ENCODE measurements at regions not wholly inside any gene's neighbourhood (a gene's known extent, or its start where the extent isn't known, plus 50 kb on each side); places are given as distances from the start of the nearest gene placed in this dataset.

DNA sequence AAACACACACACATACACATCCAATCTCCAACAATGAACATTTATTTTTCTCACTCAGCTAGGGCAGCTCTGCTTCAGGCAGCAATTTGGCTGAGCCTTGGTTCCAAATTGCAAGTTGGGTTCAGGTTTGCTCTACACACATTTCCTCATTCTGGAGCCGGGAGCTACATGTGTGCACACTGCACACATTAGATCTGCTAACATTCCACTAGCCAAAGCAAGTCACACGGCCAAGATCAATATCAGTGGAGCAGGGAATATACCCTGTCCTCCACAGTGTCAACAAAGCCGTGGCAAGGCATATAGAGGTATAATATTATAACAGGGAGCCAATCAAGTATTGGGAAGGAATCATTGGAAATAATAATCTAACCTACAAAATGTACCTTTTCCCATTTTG, 57.5 kb upstream of the PPP1R3C start:
- Histone ChIP-seq H3K27ac (ENCODE audit: low read length) (no peak overlapping the region), H3K27me3 (ENCODE audit: low read depth, low read length) (no peaks in the 10 kb centered on the region), H3K9me3 (ENCODE audit: control insufficient read depth in 1 of 2, low read length in 2 of 2) (no peaks in the 10 kb centered on the region), H3K4me3 (ENCODE audit: low read depth in 1 of 2, low read length in 2 of 2) (no peak overlapping the region), H3K36me3 (ENCODE audit: control insufficient read depth in 1 of 2, insufficient read depth in 2 of 2, low read length in 2 of 2) (no peaks in the 10 kb centered on the region), H3K4me1 (ENCODE audit: control insufficient read depth in 1 of 2, insufficient read depth in 2 of 2, low read length in 2 of 2) (no peaks in the 10 kb centered on the region)

- H3K27ac ChIP-seq (ENCODE audit: low read length) = no peak overlapping the region
- no peaks in the 10 kb centered on the region for H3K36me3 ChIP-seq (ENCODE audit: control insufficient read depth in 1 of 2, insufficient read depth in 2 of 2, low read length in 2 of 2)
- H3K9me3 ChIP-seq (ENCODE audit: control insufficient read depth in 1 of 2, low read length in 2 of 2) = no peaks in the 10 kb centered on the region
- no peak overlapping the region for H3K4me3 ChIP-seq (ENCODE audit: low read depth in 1 of 2, low read length in 2 of 2)
- H3K4me1 ChIP-seq (ENCODE audit: control insufficient read depth in 1 of 2, insufficient read depth in 2 of 2, low read length in 2 of 2) = no peaks in the 10 kb centered on the region
- no peaks in the 10 kb centered on the region for H3K27me3 ChIP-seq (ENCODE audit: low read depth, low read length)
These were observed 56.9 kb upstream of the PPP1R3C start for GRCh38 chr10:91689731-91690168.

DNA sequence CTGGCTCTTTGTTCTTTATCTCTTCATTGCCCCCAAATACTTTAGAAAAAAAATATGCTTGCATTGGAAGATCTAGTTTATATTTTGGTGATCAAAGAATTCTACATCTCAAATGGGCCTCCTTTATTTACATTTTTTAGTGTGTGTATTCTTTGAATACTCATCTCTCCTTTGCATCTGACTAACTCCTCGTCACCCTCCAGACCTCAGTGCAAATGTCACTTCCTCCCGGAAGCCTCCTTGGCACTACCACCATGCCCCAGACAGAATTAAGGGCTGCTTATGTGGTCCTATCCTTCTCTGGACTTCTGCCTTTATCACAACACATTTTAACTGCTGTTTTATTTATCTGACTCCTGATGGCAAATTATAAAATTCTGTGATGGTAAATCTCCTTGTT, 52.0 kb upstream of the PPP1R3C start:
- Histone ChIP-seq H3K4me1 (ENCODE audit: control insufficient read depth in 1 of 2, insufficient read depth in 2 of 2, low read length in 2 of 2) (peaks cover 0 to 15% of the 10 kb centered on the region in 2 donors), H3K27me3 (ENCODE audit: low read depth, low read length) (no peaks in the 10 kb centered on the region), H3K27ac (ENCODE audit: low read length) (no peak overlapping the region), H3K36me3 (ENCODE audit: control insufficient read depth in 1 of 2, insufficient read depth in 2 of 2, low read length in 2 of 2) (no peaks in the 10 kb centered on the region), H3K4me3 (ENCODE audit: low read depth in 1 of 2, low read length in 2 of 2) (no peak overlapping the region), H3K9me3 (ENCODE audit: control insufficient read depth in 1 of 2, low read length in 2 of 2) (no peaks in the 10 kb centered on the region)

GRCh38 chr10:91683975-91684374, 51.1 kb upstream of the PPP1R3C start:
- H3K27me3 ChIP-seq (ENCODE audit: low read depth, low read length) = no peaks in the 10 kb centered on the region

DNA sequence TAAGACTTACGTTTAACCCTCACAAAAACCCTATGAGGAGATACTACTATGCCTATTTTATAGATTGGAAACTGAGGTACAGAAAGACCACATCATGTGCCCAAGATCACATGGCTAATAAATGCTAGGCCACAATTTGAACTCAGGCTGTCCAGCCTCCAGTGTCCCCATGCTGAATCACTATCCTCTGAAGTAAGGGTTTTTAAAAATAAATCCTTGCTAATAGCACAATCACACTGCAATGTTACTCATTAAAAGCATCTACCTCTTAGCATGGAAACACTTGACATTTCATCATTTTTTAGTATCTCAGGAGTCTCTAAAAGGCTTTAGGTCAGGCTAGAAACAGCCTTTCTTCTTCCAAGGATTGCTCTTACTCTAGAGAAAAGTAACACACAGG, 50.0 kb upstream of the PPP1R3C start:
- H3K4me3 ChIP-seq (ENCODE audit: low read depth in 1 of 2, low read length in 2 of 2) = no peak overlapping the region
- no peaks in the 10 kb centered on the region for H3K9me3 ChIP-seq (ENCODE audit: control insufficient read depth in 1 of 2, low read length in 2 of 2)
- no peaks in the 10 kb centered on the region for H3K36me3 ChIP-seq (ENCODE audit: control insufficient read depth in 1 of 2, insufficient read depth in 2 of 2, low read length in 2 of 2)
- no peaks in the 10 kb centered on the region for H3K27me3 ChIP-seq (ENCODE audit: low read depth, low read length)
- no peak overlapping the region for H3K27ac ChIP-seq (ENCODE audit: low read length)
- H3K4me1 ChIP-seq (ENCODE audit: control insufficient read depth in 1 of 2, insufficient read depth in 2 of 2, low read length in 2 of 2) = peaks cover 0 to 15% of the 10 kb centered on the region in 2 donors

More at GRCh38 chr10:91683975-91684374, 51.1 kb upstream of the PPP1R3C start:
- Histone ChIP-seq H3K27ac (ENCODE audit: low read length) (no peak overlapping the region), H3K4me1 (ENCODE audit: control insufficient read depth in 1 of 2, insufficient read depth in 2 of 2, low read length in 2 of 2) (peaks cover 0 to 15% of the 10 kb centered on the region in 2 donors), H3K9me3 (ENCODE audit: control insufficient read depth in 1 of 2, low read length in 2 of 2) (no peaks in the 10 kb centered on the region), H3K36me3 (ENCODE audit: control insufficient read depth in 1 of 2, insufficient read depth in 2 of 2, low read length in 2 of 2) (no peaks in the 10 kb centered on the region), H3K4me3 (ENCODE audit: low read depth in 1 of 2, low read length in 2 of 2) (no peak overlapping the region)

Data from muscle layer of duodenum (tissue), 2 donors.